SK-N-SH (cell line): ENCODE measurements at regions not wholly inside any gene's neighbourhood (a gene's known extent, or its start where the extent isn't known, plus 50 kb on each side); places are given as distances from the start of the nearest gene placed in this dataset.

Source experiments
- CTCF ChIA-PET: fragments of 300-600, 350-600 bp; formaldehyde crosslinking; extraction: SDS; loops from one replicate; lab custom pipeline; 2021; lab: Yijun Ruan, JAX
- POLR2A ChIA-PET: fragments of 350-600 bp; sonication (Branson Sonifier 250); formaldehyde crosslinking; extraction: SDS; loops from one replicate; lab custom pipeline; 2020; ENCODE audit warnings: antibody characterized with exemption, inconsistent platforms; lab: Yijun Ruan, JAX
- DNase-seq: peaks from one replicate; pipeline ENCODE4 v3.0.0; 2012
- H2AFZ ChIP-seq: fragments of 200-600 bp; sonication (generic); 2 replicates; pipeline ENCODE4 v1.8.1; 2016; ENCODE audit warnings: antibody characterized with exemption, mild to moderate bottlenecking, low read depth
- H3F3A ChIP-seq: fragments of 200-600 bp; sonication (generic); replicated peaks from 2 replicates; pipeline ENCODE3; 2016; ENCODE audit warnings: antibody characterized with exemption, mild to moderate bottlenecking; ENCODE audit not compliant: insufficient read depth
- H3K27ac ChIP-seq, 2 experiments: fragments of 200-500 bp in 1 of 2; fragments of 200-600 bp in 1 of 2; sonication (Bioruptor generic) in 1 of 2; sonication (generic), shearing (Covaris generic) in 1 of 2; 2 replicates each; pipeline versions ENCODE4 v1.5.1 to v1.6.1; 2014 to 2016; ENCODE audit warnings: low read depth in 2 of 2, inconsistent platforms in 1 of 2, low read length in 1 of 2, mild to moderate bottlenecking in 1 of 2, mixed read lengths in 1 of 2
- H3K27me3 ChIP-seq: fragments of 200-600 bp; sonication (generic), shearing (Covaris generic); 2 replicates; pipeline ENCODE4 v1.6.1; 2016; ENCODE audit warnings: mixed run types; ENCODE audit not compliant: insufficient read depth
- H3K36me3 ChIP-seq, 2 experiments: fragments of 200-500 bp in 1 of 2; fragments of 200-600 bp in 1 of 2; sonication (Bioruptor generic) in 1 of 2; sonication (generic) in 1 of 2; replicated peaks in 1 of 2; 2 replicates each; pipeline versions ENCODE3 to v1.5.1; 2014 to 2016; ENCODE audit warnings: low read length in 1 of 2, mild to moderate bottlenecking in 1 of 2; ENCODE audit not compliant: insufficient read depth in 2 of 2, control insufficient read depth in 1 of 2
- H3K4me1 ChIP-seq, 2 experiments: fragments of 200-500 bp in 1 of 2; fragments of 200-600 bp in 1 of 2; sonication (Bioruptor generic) in 1 of 2; sonication (generic), shearing (Covaris generic) in 1 of 2; 2 replicates each; pipeline versions ENCODE4 v1.5.1 to v1.6.1; 2014 to 2016; ENCODE audit warnings: low read depth in 1 of 2, low read length in 1 of 2, mixed run types in 1 of 2; ENCODE audit not compliant: insufficient read depth in 2 of 2, control insufficient read depth in 1 of 2
- H3K4me2 ChIP-seq: fragments of 200-600 bp; sonication (generic), shearing (Covaris generic); 2 replicates; pipeline ENCODE4 v1.6.1; 2017; ENCODE audit warnings: mixed run types
- H3K4me3 ChIP-seq, 2 experiments: fragments of 200-500 bp in 1 of 2; fragments of 200-600 bp in 1 of 2; sonication (Bioruptor generic) in 1 of 2; sonication (generic), shearing (Covaris generic) in 1 of 2; 2 replicates each; pipeline versions ENCODE4 v1.5.1 to v1.8.1; 2014 to 2016; ENCODE audit warnings: low read depth in 2 of 2, inconsistent platforms in 1 of 2, low read length in 1 of 2, mild to moderate bottlenecking in 1 of 2, mixed read lengths in 1 of 2, moderate library complexity in 1 of 2
- H3K79me2 ChIP-seq: fragments of 200-600 bp; sonication (generic); 2 replicates; pipeline ENCODE4 v1.8.1; 2017; ENCODE audit warnings: mild to moderate bottlenecking; ENCODE audit not compliant: insufficient read depth
- H3K9ac ChIP-seq: fragments of 200-600 bp; sonication (generic); 2 replicates; pipeline ENCODE4 v1.6.1; 2017; ENCODE audit warnings: mixed run types
- H3K9me2 ChIP-seq: fragments of 200-600 bp; sonication (generic); 2 replicates; pipeline ENCODE4 v1.6.1; 2017; ENCODE audit warnings: mixed run types
- H3K9me3 ChIP-seq: fragments of 200-600 bp; sonication (generic); 2 replicates; pipeline ENCODE4 v1.6.1; 2017; ENCODE audit warnings: mixed run types, mild to moderate bottlenecking, moderate library complexity
- H4K20me1 ChIP-seq: fragments of 200-600 bp; sonication (generic); 2 replicates; pipeline ENCODE4 v1.6.1; 2017; ENCODE audit warnings: mild to moderate bottlenecking, mixed run types; ENCODE audit not compliant: insufficient read depth
- CHD2 ChIP-seq: fragments of 150-350 bp; IDR thresholded peaks from 2 replicates; pipeline ENCODE4 v1.6.1; 2018; ENCODE audit warnings: low read length; ENCODE audit not compliant: partially characterized antibody
- EP300 ChIP-seq, 2 experiments: IDR thresholded peaks; 2 replicates each; pipeline versions ENCODE4 v1.4.0 to v1.6.1; 2012; ENCODE audit warnings: borderline replicate concordance in 1 of 2, low read depth in 1 of 2, low read length in 1 of 2
- EZH2phosphoT487 ChIP-seq: fragments of 200-600 bp; sonication (generic); IDR thresholded peaks from 2 replicates; pipeline ENCODE4 v1.6.1; 2017; ENCODE audit warnings: low read depth, mixed run types, mild to moderate bottlenecking, antibody characterized with exemption, moderate library complexity, borderline replicate concordance
- FOSL2 ChIP-seq: IDR thresholded peaks from 2 replicates; pipeline ENCODE4 v1.4.0; 2012; ENCODE audit warnings: low read depth, mild to moderate bottlenecking, moderate library complexity, borderline replicate concordance
- FOXM1 ChIP-seq: IDR thresholded peaks from 2 replicates; pipeline ENCODE4 v1.4.0; 2012; ENCODE audit warnings: low read depth, mild to moderate bottlenecking
- GABPA ChIP-seq: IDR thresholded peaks from 2 replicates; pipeline ENCODE4 v1.4.0; 2012; ENCODE audit warnings: low read depth, mild to moderate bottlenecking
- GATA2 ChIP-seq: sonication (generic); formaldehyde crosslinking; IDR thresholded peaks from 2 replicates; pipeline ENCODE4 v1.5.0; 2020; ENCODE audit warnings: mild to moderate bottlenecking, missing genetic modification reagents
- NFIC ChIP-seq: IDR thresholded peaks from 2 replicates; pipeline ENCODE4 v1.4.0; 2012; ENCODE audit warnings: borderline replicate concordance
- RAD21 ChIP-seq: IDR thresholded peaks from 2 replicates; pipeline ENCODE4 v1.6.1; 2012; ENCODE audit warnings: mild to moderate bottlenecking, low read length
- RFX5 ChIP-seq: IDR thresholded peaks from 2 replicates; pipeline ENCODE4 v1.6.1; 2012; ENCODE audit warnings: mild to moderate bottlenecking, improper control_type of control experiment, low read length
- SMC3 ChIP-seq: IDR thresholded peaks from 2 replicates; pipeline ENCODE4 v1.6.1; 2012; ENCODE audit warnings: low read depth, low read length, improper control_type of control experiment
- TAF1 ChIP-seq: IDR thresholded peaks from 2 replicates; pipeline ENCODE4 v1.6.1; 2012; ENCODE audit warnings: low read depth, mild to moderate bottlenecking, low read length, moderate library complexity, borderline replicate concordance
- YY1 ChIP-seq: IDR thresholded peaks from 2 replicates; pipeline ENCODE4 v1.4.0; 2012; ENCODE audit warnings: low read depth, mild to moderate bottlenecking
- WGBS: methylation state at CpG from one replicate; pipeline ENCODE4 v1.1.6; 2017; ENCODE audit warnings: low lambda C conversion rate; 5-methylcytosine and 5-hydroxymethylcytosine counted together

- CTCF ChIA-PET, result interaction anchor here (0.7 kb wide), 1 partner anchor 33 kb away, joined by 3 read pairs; no protein-coding TSS in a partner anchor
- Histone ChIP-seq H3K9ac (no peak overlapping the region), H3K79me2 (no peaks in the 10 kb centered on the region), H3K4me1 (no peaks in the 10 kb centered on the region; a peak in 1 of 4 replicates), H2AFZ (no peak overlapping the region), H3K9me2 (no peaks in the 10 kb centered on the region), H3F3A (no peaks in the 10 kb centered on the region), H3K27ac (no peak overlapping the region), H3K4me2 (no peak overlapping the region), H3K9me3 (no peaks in the 10 kb centered on the region), H3K36me3 (no peaks in the 10 kb centered on the region), H3K27me3 (no peaks in the 10 kb centered on the region), H3K4me3 (no peak overlapping the region), H4K20me1 (no peaks in the 10 kb centered on the region)
- no peak for DNase-seq
- WGBS, result 75% methylated on average over 3 of the region's 3 CpGs
- no peak for TF ChIP-seq GABPA
- TF ChIP-seq TAF1, result no peak
- TF ChIP-seq EP300 (IDR thresholded peaks at IDR 0.05; ENCODE audit: borderline replicate concordance in 1 of 2, low read depth in 1 of 2, low read length in 1 of 2), result no peak
- no peak for TF ChIP-seq RAD21
- TF ChIP-seq FOSL2, result no peak
- TF ChIP-seq YY1, result no peak
- no peak for TF ChIP-seq CHD2
- no peak for TF ChIP-seq EZH2phosphoT487
- POLR2A ChIA-PET, result no interaction called here
Measured at GRCh38 chr2:40953341-40953740, 501.5 kb upstream of the SLC8A1 start.

- Histone ChIP-seq H3K9me3 (no peaks in the 10 kb centered on the region), H3K4me2 (no peak overlapping the region), H3K79me2 (no peaks in the 10 kb centered on the region), H3K27ac (no peak overlapping the region), H3F3A (no peaks in the 10 kb centered on the region), H3K4me1 (no peaks in the 10 kb centered on the region), H3K36me3 (no peaks in the 10 kb centered on the region), H3K9ac (no peak overlapping the region), H4K20me1 (no peaks in the 10 kb centered on the region), H3K9me2 (no peaks in the 10 kb centered on the region), H3K27me3 (no peaks in the 10 kb centered on the region), H2AFZ (no peak overlapping the region), H3K4me3 (no peak overlapping the region)
- POLR2A ChIA-PET, result no interaction called here
- CTCF ChIA-PET, result interaction anchor here (1.2 to 1.7 kb wide), 2 partner anchors 20 to 27 kb away, joined by 3 to 4 read pairs; no protein-coding TSS in a partner anchor
- WGBS, result 35% methylated on average over 2 of the region's 2 CpGs
- TF ChIP-seq CHD2 (no peak), EZH2phosphoT487 (no peak), FOXM1 (no peak), NFIC (no peak), GABPA (no peak), GATA2 (no peak), SMC3 (no peak), RAD21 (no peak)
- DNase-seq, result no peak
Measured at GRCh38 chr2:40955042-40955441, 503.2 kb upstream of the SLC8A1 start.

- DNase-seq, result no peak
- H3K27me3 ChIP-seq, result no peaks in the 10 kb centered on the region
- POLR2A ChIA-PET, result no interaction called here
- no peaks in the 10 kb centered on the region for H3K9me2 ChIP-seq
- H3K27ac ChIP-seq, result no peak overlapping the region
- H2AFZ ChIP-seq, result no peak overlapping the region
- no peak for TF ChIP-seq RFX5
- TF ChIP-seq RAD21, result peak; percentile 29; the same call in 1 of the 2 replicates
- H3K4me2 ChIP-seq, result no peak overlapping the region
- H3K36me3 ChIP-seq, result no peaks in the 10 kb centered on the region
- H4K20me1 ChIP-seq, result no peaks in the 10 kb centered on the region
- H3K4me1 ChIP-seq, result no peaks in the 10 kb centered on the region
- H3K4me3 ChIP-seq, result no peak overlapping the region
- no peaks in the 10 kb centered on the region for H3K9me3 ChIP-seq
- CTCF ChIA-PET, result interaction anchor here (0.7 to 1.7 kb wide), 3 partner anchors 20 to 640 kb away, joined by 3 to 4 read pairs (median 3); no protein-coding TSS in a partner anchor
- no peak overlapping the region for H3K9ac ChIP-seq
- H3F3A ChIP-seq, result no peaks in the 10 kb centered on the region
- no peaks in the 10 kb centered on the region for H3K79me2 ChIP-seq
Measured at GRCh38 chr2:40955635-40956034, 503.7 kb upstream of the SLC8A1 start.
